NCI-H2081 treated with DMSO at 0.1 percent for 48 hours (cell line): ENCODE measurements at regions not wholly inside any gene's neighbourhood (a gene's known extent, or its start where the extent isn't known, plus 50 kb on each side); places are given as distances from the start of the nearest gene placed in this dataset.
A peak's percentile ranks its signal among the peaks of the same experiment; 100 is the strongest.
"Not testable (repeated sequence)": the region's sequence is repeated elsewhere in the genome, so short reads cannot be mapped to it uniquely, and the experiment has no call there.

Source experiments
- DNase-seq: peaks from one replicate; lab custom pipeline; 2025; lab: John Stamatoyannopoulos, UW

- DNase-seq = no peak
These were observed 66.4 kb upstream of the BTG3 start for GRCh38 chr21:17679002-17679600.

GRCh38 chr21:17676930-17677329 lies 64.2 kb upstream of the BTG3 start:
- DNase-seq = not testable (repeated sequence)

DNA sequence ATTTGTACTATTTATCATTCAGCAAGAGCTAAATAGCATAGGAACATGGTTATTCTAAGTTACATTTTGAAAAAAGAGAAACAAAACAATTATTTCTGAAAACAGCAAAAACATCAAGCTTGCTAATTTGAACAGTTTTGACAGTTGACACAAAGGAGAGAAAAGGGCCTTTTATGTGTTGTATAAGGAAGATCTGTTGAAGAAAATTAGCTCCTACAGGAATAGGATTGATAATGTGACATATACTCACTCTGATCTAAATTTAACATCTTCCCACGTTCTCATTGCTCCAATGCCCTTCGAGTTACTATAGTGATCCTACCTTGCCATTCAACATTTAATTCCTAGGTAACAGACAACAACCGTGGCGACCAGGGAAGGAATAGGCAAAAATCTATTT lies 61.4 kb upstream of the BTG3 start:
- DNase-seq = no peak

DNA sequence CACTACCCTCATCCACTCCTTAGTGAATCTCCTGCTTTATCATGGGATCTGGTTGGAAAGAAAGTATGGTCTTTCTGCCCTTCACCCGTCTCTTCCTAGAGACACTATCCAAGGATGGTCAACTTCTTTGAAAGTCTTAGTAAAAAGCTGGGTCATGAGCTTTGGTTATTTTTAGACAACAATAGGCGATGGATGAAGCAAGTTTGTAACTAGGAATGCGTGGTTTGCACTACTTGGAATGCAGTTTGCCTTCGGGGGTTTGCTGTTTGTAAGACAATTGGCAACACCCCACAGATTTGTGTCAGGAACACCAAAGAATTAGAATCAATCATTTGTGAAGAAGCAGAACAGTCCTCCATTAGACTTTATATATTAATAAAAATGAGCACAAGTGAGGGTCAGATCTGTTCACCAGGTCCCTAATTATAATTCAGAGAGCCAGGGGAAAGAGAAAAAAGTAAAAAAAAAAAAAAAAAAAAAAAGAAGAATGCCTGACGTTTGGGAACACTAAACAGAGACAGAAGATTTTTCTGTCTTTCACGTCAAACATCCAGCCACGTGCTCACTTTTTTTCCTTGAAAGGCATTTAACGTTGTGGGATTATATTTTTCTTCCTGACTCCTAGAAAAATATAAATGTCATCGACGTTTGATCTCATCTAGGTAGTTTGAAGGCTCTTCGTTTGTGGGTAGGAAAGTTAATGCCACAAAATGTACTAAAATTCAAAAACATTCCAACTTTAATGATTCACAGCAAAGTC lies 60.7 kb upstream of the BTG3 start:
- DNase-seq = no peak

DNA sequence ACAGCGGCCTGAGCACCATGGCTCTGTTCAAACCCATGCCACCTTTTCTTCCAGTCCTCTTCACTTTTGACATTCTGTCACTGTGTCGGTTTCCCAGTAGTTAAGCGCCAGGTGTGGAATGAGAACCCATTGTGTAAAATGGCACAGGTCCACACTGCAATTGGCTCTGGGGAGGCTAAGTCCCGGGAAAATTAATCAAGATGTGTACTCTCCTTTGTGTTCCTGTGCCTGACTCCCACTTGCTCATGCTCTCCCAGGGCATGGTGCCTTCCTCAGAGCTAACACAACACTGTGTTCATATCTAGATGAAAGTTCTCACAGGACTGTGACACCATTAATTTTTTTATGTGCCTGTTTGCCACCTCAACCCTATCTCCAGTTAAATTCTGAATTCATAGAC lies 59.0 kb upstream of the BTG3 start:
- DNase-seq = peak; percentile 12

GRCh38 chr21:17668479-17669140 lies 55.9 kb upstream of the BTG3 start:
- no peak for DNase-seq

GRCh38 chr21:17667256-17667655 lies 54.6 kb upstream of the BTG3 start:
- DNase-seq = no peak
